Tibial nerve (tissue), 4 donors: ENCODE measurements at regions not wholly inside any gene's neighbourhood (a gene's known extent, or its start where the extent isn't known, plus 50 kb on each side); places are given as distances from the start of the nearest gene placed in this dataset.

Experiments used
- DNase-seq, 2 donors: peaks; one replicate each; pipeline ENCODE4 v3.0.0-alpha.2; 2019; ENCODE audit warnings: low spot score in 2 of 2
- H3K27ac ChIP-seq, 4 donors: fragments of 200-600 bp; sonication (generic) in 3 of 4; one replicate each; pipeline ENCODE4 v1.5.1; 2017 to 2019; ENCODE audit warnings: mild to moderate bottlenecking in 1 of 4
- H3K27me3 ChIP-seq, 2 donors: fragments of 200-600 bp; sonication (generic) in 1 of 2; one replicate each; pipeline versions ENCODE4 v1.5.1 to v1.6.0; 2017 to 2019
- H3K36me3 ChIP-seq, 3 donors: fragments of 200-600 bp; sonication (generic); one replicate each; pipeline ENCODE4 v1.5.1; 2018 to 2019
- H3K4me1 ChIP-seq, 4 donors: fragments of 200-600 bp; sonication (generic) in 3 of 4; one replicate each; pipeline ENCODE4 v1.5.1; 2017 to 2019
- H3K4me3 ChIP-seq, 4 donors: fragments of 200-600 bp; sonication (generic) in 3 of 4; one replicate each; pipeline ENCODE4 v1.5.1; 2017 to 2019; ENCODE audit warnings: mild to moderate bottlenecking in 1 of 4, moderate library complexity in 1 of 4
- H3K9me3 ChIP-seq, 4 donors: fragments of 200-600 bp; sonication (generic) in 3 of 4; one replicate each; pipeline ENCODE4 v1.5.1; 2017 to 2019
- CTCF ChIP-seq, 5 experiments: fragments of 200-600 bp in 3 of 5; fragments of 450-650 bp in 2 of 5; sonication (generic) in 3 of 5; IDR thresholded peaks; one replicate each; pipeline ENCODE4 v1.5.1; 2016 to 2019; ENCODE audit warnings: antibody characterized with exemption in 5 of 5, mild to moderate bottlenecking in 3 of 5, moderate library complexity in 2 of 5
- EP300 ChIP-seq, 2 donors: sonication (generic); formaldehyde crosslinking; IDR thresholded peaks; one replicate each; pipeline ENCODE4 v1.6.1; 2017; ENCODE audit warnings: antibody characterized with exemption in 2 of 2, mild to moderate bottlenecking in 1 of 2
- POLR2A ChIP-seq, 2 donors: fragments of 450-650 bp; IDR thresholded peaks; one replicate each; pipeline ENCODE4 v1.6.1; 2017; ENCODE audit warnings: antibody characterized with exemption in 2 of 2, mild to moderate bottlenecking in 2 of 2, moderate library complexity in 2 of 2
- WGBS, 2 donors: methylation state at CpG; one replicate each; pipeline ENCODE4 v1.1.5; 2018; 5-methylcytosine and 5-hydroxymethylcytosine counted together

- H3K36me3 ChIP-seq = no peaks in the 10 kb centered on the region
- no peak for DNase-seq
- TF ChIP-seq EP300 (IDR thresholded peaks at IDR 0.05) (no peak), POLR2A (IDR thresholded peaks at IDR 0.05) (no peak), CTCF (IDR thresholded peaks at IDR 0.05) (no peak)
These were observed 541.0 kb downstream of the FGF9 start for GRCh38 chr13:22211876-22212275.

GRCh38 chr13:22212576-22212975, 541.7 kb downstream of the FGF9 start:
- Histone ChIP-seq H3K27ac (no peak overlapping the region), H3K4me1 (no peaks in the 10 kb centered on the region), H3K27me3 (no peaks in the 10 kb centered on the region), H3K4me3 (no peak overlapping the region), H3K9me3 (no peaks in the 10 kb centered on the region), H3K36me3 (no peaks in the 10 kb centered on the region)
- 90 to 91% methylated on average over 10 of the region's 10 CpGs for WGBS, 2 donors
- DNase-seq = no peak
- TF ChIP-seq POLR2A (IDR thresholded peaks at IDR 0.05) = no peak
- TF ChIP-seq CTCF (IDR thresholded peaks at IDR 0.05) = no peak
- TF ChIP-seq EP300 (IDR thresholded peaks at IDR 0.05) = no peak

More at GRCh38 chr13:22211876-22212275, 541.0 kb downstream of the FGF9 start:
- Histone ChIP-seq H3K4me3 (no peak overlapping the region), H3K9me3 (no peaks in the 10 kb centered on the region), H3K27ac (no peak overlapping the region), H3K27me3 (no peaks in the 10 kb centered on the region), H3K4me1 (no peaks in the 10 kb centered on the region)
- WGBS, 2 donors = 94 to 97% methylated on average over 13 to 14 of the region's 14 CpGs

DNA sequence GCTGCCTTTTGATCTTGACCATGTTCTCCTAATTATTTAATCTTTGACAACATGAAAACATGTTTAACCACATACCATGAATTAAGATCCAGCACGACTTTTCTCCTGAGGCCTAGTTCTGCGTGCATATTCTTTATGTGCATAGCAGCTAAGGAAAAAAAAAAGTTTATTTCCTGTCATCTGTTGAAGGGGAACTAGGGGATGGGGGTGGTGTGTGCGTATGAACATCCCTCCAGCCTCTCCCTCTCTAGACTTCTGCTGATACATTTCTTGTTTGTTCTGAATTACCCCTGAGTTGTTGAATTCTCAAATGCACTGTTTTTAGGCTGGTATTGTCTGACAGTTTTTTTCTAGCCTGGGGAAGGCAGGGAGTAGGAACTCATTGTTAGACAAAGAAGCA, 543.3 kb downstream of the FGF9 start:
- DNase-seq = no peak
- Histone ChIP-seq H3K27ac (no peak overlapping the region), H3K27me3 (no peaks in the 10 kb centered on the region), H3K36me3 (no peaks in the 10 kb centered on the region), H3K9me3 (no peaks in the 10 kb centered on the region), H3K4me1 (peaks cover 0 to 3% (median 0%) of the 10 kb centered on the region in 4 donors), H3K4me3 (no peak overlapping the region)
- TF ChIP-seq POLR2A (IDR thresholded peaks at IDR 0.05) (no peak), EP300 (IDR thresholded peaks at IDR 0.05) (no peak), CTCF (IDR thresholded peaks at IDR 0.05) (no peak)
- WGBS, 2 donors = 51 to 52% methylated on average over 3 of the region's 3 CpGs

- no peak for DNase-seq
- Histone ChIP-seq H3K4me1 (peaks cover 0 to 18% (median 0%) of the 10 kb centered on the region in 4 donors), H3K36me3 (no peaks in the 10 kb centered on the region), H3K27me3 (no peaks in the 10 kb centered on the region), H3K27ac (no peak overlapping the region), H3K4me3 (no peak overlapping the region), H3K9me3 (no peaks in the 10 kb centered on the region)
- no peak for TF ChIP-seq POLR2A (IDR thresholded peaks at IDR 0.05)
- TF ChIP-seq CTCF (IDR thresholded peaks at IDR 0.05) = no peak
- no peak for TF ChIP-seq EP300 (IDR thresholded peaks at IDR 0.05)
- 10 to 20% methylated on average over 4 of the region's 4 CpGs for WGBS, 2 donors
These were observed 547.9 kb downstream of the FGF9 start for GRCh38 chr13:22218797-22219196.

- no peaks in the 10 kb centered on the region for H3K9me3 ChIP-seq
- DNase-seq = no peak
- TF ChIP-seq POLR2A (IDR thresholded peaks at IDR 0.05) (no peak), CTCF (IDR thresholded peaks at IDR 0.05) (no peak), EP300 (IDR thresholded peaks at IDR 0.05) (no peak)
- WGBS, 2 donors = 92 to 93% methylated on average over 2 of the region's 2 CpGs
- H3K27me3 ChIP-seq = no peaks in the 10 kb centered on the region
- H3K4me3 ChIP-seq = no peak overlapping the region
- no peaks in the 10 kb centered on the region for H3K36me3 ChIP-seq
- peaks cover 0 to 18% (median 0%) of the 10 kb centered on the region in 4 donors for H3K4me1 ChIP-seq
- no peak overlapping the region for H3K27ac ChIP-seq
These were observed 548.8 kb downstream of the FGF9 start for GRCh38 chr13:22219709-22220108.
